ENCODE measurements at regions not wholly inside any gene's neighbourhood (a gene's known extent, or its start where the extent isn't known, plus 50 kb on each side); places are given as distances from the start of the nearest gene placed in this dataset.

GRCh38 chr3:117941015-117941414, 1093.6 kb downstream of the IGSF11 start:
- no peaks in the 10 kb centered on the region for H3K9me3 ChIP-seq
- intact Hi-C loops (cut with DNase I, micrococcal nuclease), result no loop called here
- H3K4me3 ChIP-seq, result no peak overlapping the region
- peaks cover 6% of the 10 kb centered on the region for H3K4me1 ChIP-seq (ENCODE audit: low read depth)
- TF ChIP-seq CTCF (IDR thresholded peaks at IDR 0.05), result no peak
- DNase-seq (no peak), ATAC-seq (peak; percentile 59)
- no peaks in the 10 kb centered on the region for H3K36me3 ChIP-seq (ENCODE audit: low read depth)

GRCh38 chr3:117941756-117942155, 1092.9 kb downstream of the IGSF11 start:
- H3K4me3 ChIP-seq, result no peak overlapping the region
- H3K36me3 ChIP-seq (ENCODE audit: low read depth), result no peaks in the 10 kb centered on the region
- peaks cover 6% of the 10 kb centered on the region for H3K4me1 ChIP-seq (ENCODE audit: low read depth)
- ATAC-seq (peak; percentile 67), DNase-seq (peak in 1 of 3 donors; percentile 2)
- H3K9me3 ChIP-seq, result no peaks in the 10 kb centered on the region
- TF ChIP-seq CTCF (IDR thresholded peaks at IDR 0.05), result no peak
- intact Hi-C loops (cut with DNase I, micrococcal nuclease), result no loop called here

GRCh38 chr3:117954131-117954530, 1080.5 kb downstream of the IGSF11 start:
- intact Hi-C loops (cut with DNase I, micrococcal nuclease), result no loop called here
- Histone ChIP-seq H3K4me1 (ENCODE audit: low read depth) (no peaks in the 10 kb centered on the region), H3K4me3 (no peak overlapping the region), H3K36me3 (ENCODE audit: low read depth) (no peaks in the 10 kb centered on the region), H3K9me3 (no peaks in the 10 kb centered on the region)
- DNase-seq (no peak), ATAC-seq (no peak)
- TF ChIP-seq CTCF (IDR thresholded peaks at IDR 0.05), result no peak

- no peaks in the 10 kb centered on the region for H3K9me3 ChIP-seq
- TF ChIP-seq CTCF (IDR thresholded peaks at IDR 0.05), result no peak
- DNase-seq (no peak), ATAC-seq (no peak)
- no peak overlapping the region for H3K4me3 ChIP-seq
- no peaks in the 10 kb centered on the region for H3K4me1 ChIP-seq (ENCODE audit: low read depth)
- H3K36me3 ChIP-seq (ENCODE audit: low read depth), result no peaks in the 10 kb centered on the region
- intact Hi-C loops (cut with DNase I, micrococcal nuclease), result no loop called here
Observed at GRCh38 chr3:117955196-117955595, 1079.5 kb downstream of the IGSF11 start.

- ATAC-seq (no peak), DNase-seq (no peak)
- Histone ChIP-seq H3K4me1 (ENCODE audit: low read depth) (no peaks in the 10 kb centered on the region), H3K4me3 (no peak overlapping the region), H3K9me3 (no peaks in the 10 kb centered on the region), H3K36me3 (ENCODE audit: low read depth) (no peaks in the 10 kb centered on the region)
- no peak for TF ChIP-seq CTCF (IDR thresholded peaks at IDR 0.05)
- intact Hi-C loops (cut with DNase I, micrococcal nuclease), result no loop called here
Observed at GRCh38 chr3:117958027-117958426, 1076.6 kb downstream of the IGSF11 start.

GRCh38 chr3:117962750-117963149, 1071.9 kb downstream of the IGSF11 start:
- intact Hi-C loops (cut with DNase I, micrococcal nuclease), result no loop called here
- no peaks in the 10 kb centered on the region for H3K9me3 ChIP-seq
- ATAC-seq (no peak), DNase-seq (no peak)
- no peak overlapping the region for H3K4me3 ChIP-seq
- no peak for TF ChIP-seq CTCF (IDR thresholded peaks at IDR 0.05)
- H3K4me1 ChIP-seq (ENCODE audit: low read depth), result no peaks in the 10 kb centered on the region
- no peaks in the 10 kb centered on the region for H3K36me3 ChIP-seq (ENCODE audit: low read depth)
